ENCODE measurements at regions not wholly inside any gene's neighbourhood (a gene's known extent, or its start where the extent isn't known, plus 50 kb on each side); places are given as distances from the start of the nearest gene placed in this dataset.

DNA sequence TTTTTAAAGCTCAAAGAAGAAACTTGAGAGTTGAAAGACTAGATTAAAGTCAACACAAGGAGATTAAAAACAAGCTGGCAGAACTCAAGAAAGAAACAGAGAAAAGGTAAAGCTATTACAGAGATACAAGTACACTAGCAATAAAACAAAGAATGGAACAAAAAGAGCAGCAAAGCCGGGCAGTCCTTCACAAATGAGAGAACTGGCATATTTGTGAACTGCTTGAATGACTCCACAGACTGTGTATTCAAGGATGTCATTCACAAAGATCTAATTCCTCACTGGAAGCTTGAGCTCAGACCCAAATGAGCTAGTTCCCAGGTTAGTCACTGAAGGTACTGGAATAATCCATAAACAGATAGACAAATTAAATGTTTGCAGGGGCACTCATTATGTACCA, 318.0 kb downstream of the MYCN start:
- Histone ChIP-seq H2AFZ (ENCODE audit: low read length) (no peak overlapping the region), H3K23ac (ENCODE audit: insufficient read length, low read depth, low read length) (no peak overlapping the region), H3K79me2 (ENCODE audit: insufficient read depth, low read length) (no peaks in the 10 kb centered on the region), H2BK12ac (ENCODE audit: insufficient read length, low read depth, low read length) (no peak overlapping the region), H4K20me1 (ENCODE audit: control insufficient read depth, insufficient read depth, insufficient read length) (no peaks in the 10 kb centered on the region), H2BK5ac (ENCODE audit: insufficient read length, low read length) (no peak overlapping the region), H3K4me2 (ENCODE audit: insufficient read depth, insufficient read length, low read length) (no peak overlapping the region), H3K14ac (ENCODE audit: insufficient read depth, low read length) (no peak overlapping the region), H3K27ac (ENCODE audit: insufficient read length, low read depth, low read length) (no peak overlapping the region), H3K9ac (ENCODE audit: extremely low read depth, insufficient read length, low read length) (no peak overlapping the region), H3K4me1 (ENCODE audit: insufficient read depth, low read length) (no peaks in the 10 kb centered on the region), H2BK20ac (ENCODE audit: low read depth, low read length, poor library complexity, severe bottlenecking) (no peak overlapping the region), H2BK120ac (ENCODE audit: low read depth, low read length, poor library complexity, severe bottlenecking) (no peak overlapping the region), H3K79me1 (ENCODE audit: insufficient read depth, low read depth, low read length, poor library complexity, severe bottlenecking) (no peaks in the 10 kb centered on the region), H4K91ac (ENCODE audit: insufficient read length, low read depth, low read length) (no peak overlapping the region), H4K8ac (replicated peaks; ENCODE audit: insufficient read length, low read depth, low read length) (no peak overlapping the region), H3K56ac (ENCODE audit: insufficient read length, low read depth, low read length) (no peak overlapping the region), H3K9me3 (ENCODE audit: control insufficient read depth, low read depth, low read length) (no peaks in the 10 kb centered on the region), H2AK5ac (ENCODE audit: insufficient read length, low read length) (no peak overlapping the region), H3K4ac (ENCODE audit: low read depth, low read length) (no peak overlapping the region), H3T11ph (ENCODE audit: low read length) (no peak overlapping the region), H3K18ac (ENCODE audit: insufficient read length, low read depth, low read length) (no peak overlapping the region), H2BK15ac (ENCODE audit: low read depth, low read length) (no peak overlapping the region), H4K5ac (ENCODE audit: insufficient read length, low read depth, low read length) (no peak overlapping the region), H3K27me3 (ENCODE audit: insufficient read depth, low read length) (no peaks in the 10 kb centered on the region), H3K23me2 (ENCODE audit: insufficient read length, low read depth, low read length, poor library complexity, severe bottlenecking) (no peaks in the 10 kb centered on the region)
- no peak overlapping the region for H3K27ac Mint-ChIP-seq
- H3K36me3 Mint-ChIP-seq (ENCODE audit: insufficient read depth in 1 of 3, low read depth in 3 of 3), result peaks cover 0 to 5% (median 5%) of the 10 kb centered on the region in 3 experiments; a peak in 4 of 7 replicates
- H3K4me3 Mint-ChIP-seq, result no peak overlapping the region
- H3K9me3 Mint-ChIP-seq, result peaks cover 5 to 8% of the 10 kb centered on the region in 2 experiments
- no peaks in the 10 kb centered on the region; the same call in 1 of the 2 replicates for H3K27me3 Mint-ChIP-seq (ENCODE audit: low read depth)
- H3K4me1 Mint-ChIP-seq, result peaks cover 12 to 14% of the 10 kb centered on the region in 2 experiments
- TF ChIP-seq, protein P1, sequence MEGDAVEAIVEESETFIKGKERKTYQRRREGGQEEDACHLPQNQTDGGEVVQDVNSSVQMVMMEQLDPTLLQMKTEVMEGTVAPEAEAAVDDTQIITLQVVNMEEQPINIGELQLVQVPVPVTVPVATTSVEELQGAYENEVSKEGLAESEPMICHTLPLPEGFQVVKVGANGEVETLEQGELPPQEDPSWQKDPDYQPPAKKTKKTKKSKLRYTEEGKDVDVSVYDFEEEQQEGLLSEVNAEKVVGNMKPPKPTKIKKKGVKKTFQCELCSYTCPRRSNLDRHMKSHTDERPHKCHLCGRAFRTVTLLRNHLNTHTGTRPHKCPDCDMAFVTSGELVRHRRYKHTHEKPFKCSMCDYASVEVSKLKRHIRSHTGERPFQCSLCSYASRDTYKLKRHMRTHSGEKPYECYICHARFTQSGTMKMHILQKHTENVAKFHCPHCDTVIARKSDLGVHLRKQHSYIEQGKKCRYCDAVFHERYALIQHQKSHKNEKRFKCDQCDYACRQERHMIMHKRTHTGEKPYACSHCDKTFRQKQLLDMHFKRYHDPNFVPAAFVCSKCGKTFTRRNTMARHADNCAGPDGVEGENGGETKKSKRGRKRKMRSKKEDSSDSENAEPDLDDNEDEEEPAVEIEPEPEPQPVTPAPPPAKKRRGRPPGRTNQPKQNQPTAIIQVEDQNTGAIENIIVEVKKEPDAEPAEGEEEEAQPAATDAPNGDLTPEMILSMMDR (conservative IDR thresholded peaks at IDR 0.05), result no peak
- DNase-seq, result no peak
- no CpG with 5 or more reads among the region's 1 CpG for WGBS (ENCODE audit: extremely low coverage, insufficient read length, low lambda C conversion rate)

All from H9 (cell line).